ENCODE measurements at regions not wholly inside any gene's neighbourhood (a gene's known extent, or its start where the extent isn't known, plus 50 kb on each side); places are given as distances from the start of the nearest gene placed in this dataset.

- no peak overlapping the region for H3K27ac Mint-ChIP-seq (ENCODE audit: unreplicated experiment)
- no peaks in the 10 kb centered on the region for H3K27me3 Mint-ChIP-seq (ENCODE audit: unreplicated experiment)
- DNase-seq, result no peak
- H3K9me3 Mint-ChIP-seq (ENCODE audit: unreplicated experiment), result peaks cover 4% of the 10 kb centered on the region
- H3K4me1 Mint-ChIP-seq (ENCODE audit: low read depth, unreplicated experiment), result no peaks in the 10 kb centered on the region
- TF ChIP-seq CTCF (IDR thresholded peaks at IDR 0.05; ENCODE audit: partially characterized antibody, unreplicated experiment), result no peak
- H3K36me3 Mint-ChIP-seq (ENCODE audit: unreplicated experiment), result no peaks in the 10 kb centered on the region
- no peak overlapping the region for H3K4me3 Mint-ChIP-seq (ENCODE audit: unreplicated experiment)
Measured at GRCh38 chr15:97473627-97474026, 486.9 kb upstream of the ARRDC4 start.

- Mint-ChIP-seq H3K27ac (ENCODE audit: unreplicated experiment) (no peak overlapping the region), H3K9me3 (ENCODE audit: unreplicated experiment) (no peaks in the 10 kb centered on the region), H3K4me1 (ENCODE audit: low read depth, unreplicated experiment) (no peaks in the 10 kb centered on the region), H3K4me3 (ENCODE audit: unreplicated experiment) (no peak overlapping the region), H3K27me3 (ENCODE audit: unreplicated experiment) (no peaks in the 10 kb centered on the region), H3K36me3 (ENCODE audit: unreplicated experiment) (peaks cover 7% of the 10 kb centered on the region)
- no peak for TF ChIP-seq CTCF (IDR thresholded peaks at IDR 0.05; ENCODE audit: partially characterized antibody, unreplicated experiment)
- DNase-seq, result no peak
Measured at GRCh38 chr15:97479957-97480356, 480.5 kb upstream of the ARRDC4 start.

GRCh38 chr15:97482521-97482920 lies 478.0 kb upstream of the ARRDC4 start:
- DNase-seq, result peak; percentile 24
- H3K27me3 Mint-ChIP-seq (ENCODE audit: unreplicated experiment), result no peaks in the 10 kb centered on the region
- peak; percentile 21 for TF ChIP-seq CTCF (IDR thresholded peaks at IDR 0.05; ENCODE audit: partially characterized antibody, unreplicated experiment)

GRCh38 chr15:97483232-97483631 lies 477.3 kb upstream of the ARRDC4 start:
- Mint-ChIP-seq H3K9me3 (ENCODE audit: unreplicated experiment) (no peaks in the 10 kb centered on the region), H3K4me3 (ENCODE audit: unreplicated experiment) (no peak overlapping the region), H3K4me1 (ENCODE audit: low read depth, unreplicated experiment) (no peaks in the 10 kb centered on the region), H3K27me3 (ENCODE audit: unreplicated experiment) (no peaks in the 10 kb centered on the region), H3K36me3 (ENCODE audit: unreplicated experiment) (peaks cover 7% of the 10 kb centered on the region), H3K27ac (ENCODE audit: unreplicated experiment) (no peak overlapping the region)
- no peak for TF ChIP-seq CTCF (IDR thresholded peaks at IDR 0.05; ENCODE audit: partially characterized antibody, unreplicated experiment)
- no peak for DNase-seq

More at GRCh38 chr15:97482521-97482920, 478.0 kb upstream of the ARRDC4 start:
- Mint-ChIP-seq H3K4me1 (ENCODE audit: low read depth, unreplicated experiment) (no peaks in the 10 kb centered on the region), H3K27ac (ENCODE audit: unreplicated experiment) (no peak overlapping the region), H3K36me3 (ENCODE audit: unreplicated experiment) (peaks cover 7% of the 10 kb centered on the region), H3K4me3 (ENCODE audit: unreplicated experiment) (no peak overlapping the region), H3K9me3 (ENCODE audit: unreplicated experiment) (no peaks in the 10 kb centered on the region)

- no peak for TF ChIP-seq CTCF (IDR thresholded peaks at IDR 0.05; ENCODE audit: partially characterized antibody, unreplicated experiment)
- DNase-seq, result no peak
- Mint-ChIP-seq H3K4me1 (ENCODE audit: low read depth, unreplicated experiment) (no peaks in the 10 kb centered on the region), H3K27ac (ENCODE audit: unreplicated experiment) (no peak overlapping the region), H3K27me3 (ENCODE audit: unreplicated experiment) (no peaks in the 10 kb centered on the region), H3K4me3 (ENCODE audit: unreplicated experiment) (no peak overlapping the region), H3K36me3 (ENCODE audit: unreplicated experiment) (no peaks in the 10 kb centered on the region), H3K9me3 (ENCODE audit: unreplicated experiment) (no peaks in the 10 kb centered on the region)
Measured at GRCh38 chr15:97490429-97490828, 470.1 kb upstream of the ARRDC4 start.

Data from glutamatergic neuron (in vitro differentiated cells).